COR-L47 (cell line): ENCODE measurements at regions not wholly inside any gene's neighbourhood (a gene's known extent, or its start where the extent isn't known, plus 50 kb on each side); places are given as distances from the start of the nearest gene placed in this dataset.

Source experiments
- DNase-seq: peaks from one replicate; lab custom pipeline; 2025; lab: John Stamatoyannopoulos, UW

DNA sequence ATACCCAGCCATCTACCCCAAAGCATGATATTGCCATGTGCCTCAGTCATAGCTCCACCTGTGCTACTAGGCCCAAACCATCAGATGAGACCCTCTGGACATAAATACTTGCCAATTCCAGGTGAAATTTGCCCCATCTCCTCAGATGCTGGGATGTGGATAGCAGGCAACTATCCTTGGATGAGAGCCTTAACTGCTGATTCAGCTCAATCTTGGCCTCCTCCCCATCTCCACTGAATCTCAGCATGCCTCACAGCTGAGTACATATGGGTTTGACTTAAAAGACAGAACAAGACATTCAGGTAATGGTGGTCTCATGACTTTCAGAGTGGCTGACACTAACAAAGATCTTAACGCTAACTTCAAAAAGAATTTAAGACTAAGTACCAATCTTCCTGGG, 50.8 kb upstream of the KLHL13 start:
- no peak for DNase-seq

GRCh38 chrX:118171356-118171755, 54.7 kb upstream of the KLHL13 start:
- DNase-seq, result no peak

DNA sequence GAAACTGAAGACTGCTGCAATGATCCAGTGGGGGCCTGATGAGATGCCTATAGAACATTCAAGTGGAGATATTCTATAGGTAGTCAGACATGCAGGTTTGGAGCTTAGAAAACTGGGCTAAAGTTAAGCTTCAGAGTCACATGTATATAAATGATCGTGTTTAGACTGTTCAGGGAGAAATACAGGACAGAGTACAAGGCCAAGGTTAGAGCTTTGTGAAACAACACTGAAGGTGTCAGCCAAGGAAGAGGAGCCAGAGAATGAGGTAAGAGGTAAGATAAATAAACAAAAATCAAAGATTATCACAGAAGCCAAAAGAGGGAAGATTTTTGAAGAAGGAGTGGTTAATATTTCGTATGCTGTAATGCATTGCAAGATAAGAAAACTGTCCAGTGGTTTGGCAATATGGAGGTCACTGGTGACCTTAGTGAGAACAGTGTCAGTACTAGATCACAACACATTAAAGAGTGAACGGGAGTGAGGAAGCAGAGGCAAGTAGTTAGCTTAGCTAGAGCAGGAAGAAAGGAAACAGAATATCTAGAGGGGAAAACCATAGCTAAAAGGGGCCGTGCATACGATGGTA, 58.0 kb upstream of the KLHL13 start:
- no peak for DNase-seq

DNA sequence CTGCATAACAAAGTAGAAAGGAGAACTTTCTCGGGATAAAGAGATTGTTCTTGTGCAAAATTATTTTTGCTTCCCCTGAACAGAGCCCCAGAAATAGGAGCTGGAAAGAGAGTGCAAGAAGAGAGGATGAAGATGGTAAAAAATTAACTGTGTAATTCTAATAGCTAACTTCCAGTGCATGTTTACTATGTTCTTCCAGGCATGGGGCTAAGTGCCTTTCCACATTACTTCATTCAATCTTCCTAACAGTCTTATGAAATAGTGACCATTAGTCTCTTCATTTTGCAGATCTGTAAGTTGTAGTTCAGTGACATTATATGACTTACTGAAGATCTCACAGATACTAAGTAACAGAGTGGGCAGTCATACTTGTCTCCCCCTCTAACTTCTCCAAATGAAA, 61.1 kb upstream of the KLHL13 start:
- DNase-seq, result no peak

- no peak for DNase-seq
Measured at GRCh38 chrX:118178450-118178849, 61.8 kb upstream of the KLHL13 start.

- no peak for DNase-seq
Measured at GRCh38 chrX:118179161-118179560, 62.6 kb upstream of the KLHL13 start.

- DNase-seq, result no peak
Measured at GRCh38 chrX:118179718-118180117, 63.1 kb upstream of the KLHL13 start.

DNA sequence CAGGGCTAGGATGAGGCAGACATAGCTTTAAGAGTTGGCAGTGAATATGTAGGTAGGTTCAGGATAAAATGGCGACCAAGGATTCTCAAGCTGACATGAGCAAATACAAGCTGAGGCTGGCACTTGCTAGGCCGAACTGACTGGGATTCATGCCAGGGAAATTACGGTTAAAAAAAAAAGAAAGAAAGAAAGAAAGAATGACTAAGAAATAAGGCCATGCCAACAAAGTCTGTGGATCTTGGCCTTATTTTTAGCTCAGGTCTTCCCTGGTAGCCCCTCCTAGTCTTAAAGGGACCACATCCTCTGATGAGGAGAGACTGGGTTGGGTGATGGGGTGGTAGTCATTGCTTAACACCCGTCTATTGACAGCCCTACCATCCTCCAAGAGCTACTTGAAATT, 64.4 kb upstream of the KLHL13 start:
- DNase-seq, result no peak

DNA sequence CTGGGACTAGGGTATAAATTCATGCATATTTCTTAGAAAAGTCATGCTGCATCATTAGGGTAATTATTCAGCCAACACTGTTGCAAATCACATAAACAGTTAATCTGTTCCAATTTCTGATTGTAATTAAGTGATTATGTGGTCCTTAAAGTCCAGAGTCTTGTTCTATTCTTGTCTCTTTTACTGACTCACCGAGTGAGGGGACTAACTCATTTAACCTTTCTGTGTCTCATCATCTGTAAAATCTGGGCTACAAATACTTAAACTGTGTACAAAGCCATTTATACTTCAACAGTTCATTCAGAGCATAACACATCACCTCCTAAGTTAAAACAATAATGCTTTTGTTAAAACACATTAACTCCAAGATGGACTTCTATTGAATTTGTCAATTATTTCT, 65.4 kb upstream of the KLHL13 start:
- no peak for DNase-seq

DNA sequence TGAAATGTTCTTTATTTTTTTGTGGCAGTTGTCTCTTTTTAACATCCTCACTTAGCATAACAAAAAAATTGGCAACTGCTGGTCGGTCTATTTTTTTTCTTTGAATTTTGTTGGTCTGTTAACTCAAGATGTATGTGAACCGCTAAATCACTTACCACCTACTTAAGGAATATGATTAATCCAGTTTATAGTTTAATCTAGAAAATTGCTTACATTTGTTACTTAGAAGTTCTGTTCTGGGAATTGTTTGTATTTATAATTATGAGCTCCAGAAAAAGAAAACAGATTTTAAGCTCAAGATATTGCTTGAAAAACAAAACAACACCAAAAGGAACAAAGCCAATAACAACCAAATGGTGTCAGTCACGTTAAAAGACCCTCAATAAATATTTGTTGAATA, 66.1 kb upstream of the KLHL13 start:
- DNase-seq, result no peak

- no peak for DNase-seq
Measured at GRCh38 chrX:118183606-118184005, 67.0 kb upstream of the KLHL13 start.

DNA sequence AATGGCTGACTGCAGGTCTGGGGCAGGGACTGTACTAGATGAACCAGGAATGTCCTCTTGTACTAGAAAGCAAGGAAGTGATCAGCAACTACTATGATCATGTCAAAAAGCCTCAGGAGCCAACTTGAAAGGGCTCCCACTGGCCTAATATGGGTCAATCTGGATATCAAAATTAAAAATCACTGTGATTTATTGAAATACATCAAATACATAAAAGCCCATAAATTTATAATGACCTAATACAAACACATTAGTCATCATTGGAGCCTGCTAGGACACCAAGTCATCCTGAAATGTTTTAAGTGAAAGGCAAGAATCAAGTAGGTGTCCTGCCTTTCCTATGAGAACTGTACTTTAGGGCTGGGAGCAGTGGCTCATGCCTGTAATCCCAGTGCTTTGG, 70.5 kb upstream of the KLHL13 start:
- DNase-seq, result no peak

DNA sequence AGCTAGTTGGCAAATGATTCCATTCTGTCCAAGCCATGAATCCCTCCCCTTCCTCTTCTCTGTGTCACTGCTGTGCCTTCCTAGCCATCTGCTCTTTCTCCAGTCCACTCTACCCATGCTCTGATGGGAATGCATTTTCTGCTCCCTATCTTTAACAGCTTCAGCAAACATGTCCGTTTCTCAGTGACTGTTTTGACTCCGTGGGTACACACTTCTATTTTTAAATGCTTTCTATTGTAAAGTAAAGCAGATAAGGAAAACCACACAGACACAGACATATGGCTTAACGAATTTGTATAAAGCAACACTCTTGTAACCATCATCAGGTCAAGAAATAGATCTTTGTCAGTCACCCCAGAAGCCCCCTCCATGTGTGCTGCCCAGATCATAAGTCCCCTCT, 72.4 kb upstream of the KLHL13 start:
- DNase-seq, result no peak

- no peak for DNase-seq
Measured at GRCh38 chrX:118189628-118190027, 73.0 kb upstream of the KLHL13 start.

DNA sequence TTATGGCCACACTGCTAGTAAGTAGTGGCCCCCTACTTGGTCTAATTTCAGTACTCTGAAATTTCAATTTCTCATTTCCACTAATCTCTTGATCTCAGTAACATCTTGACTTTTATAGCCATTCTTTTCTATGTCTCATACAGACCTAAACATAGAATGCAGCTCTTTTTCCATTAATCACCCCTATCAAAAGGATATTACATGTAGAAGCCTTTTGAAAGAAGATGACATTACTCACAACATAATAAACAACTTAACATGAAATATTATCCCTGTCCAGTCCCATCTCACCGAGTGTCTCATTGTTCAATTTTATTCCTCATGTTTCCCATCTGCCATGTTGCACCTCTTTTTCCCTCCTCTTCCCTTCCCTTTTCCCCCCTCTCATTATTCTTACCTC, 81.1 kb upstream of the KLHL13 start:
- no peak for DNase-seq

GRCh38 chrX:118198577-118198976, 82.0 kb upstream of the KLHL13 start:
- DNase-seq, result no peak

DNA sequence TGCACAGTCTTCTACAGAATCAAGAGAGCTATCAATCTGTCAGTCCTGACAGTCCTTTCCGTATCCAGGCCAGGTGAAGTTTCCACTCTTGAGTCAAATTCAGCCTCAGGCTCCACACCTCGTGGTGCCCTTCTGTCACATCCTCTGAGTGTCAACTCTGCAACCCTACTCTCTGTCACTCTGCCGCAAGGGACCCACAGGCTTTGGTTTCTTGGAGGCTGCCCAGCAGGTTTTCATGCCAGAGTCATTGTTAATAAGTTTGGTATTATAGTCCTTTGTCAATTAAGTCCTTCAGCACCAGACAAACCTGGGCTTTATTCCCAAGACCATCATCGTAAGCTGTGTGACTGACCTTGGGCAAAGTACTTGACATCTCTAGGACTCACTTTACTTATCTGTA, 83.4 kb upstream of the KLHL13 start:
- no peak for DNase-seq

- DNase-seq, result no peak
Measured at GRCh38 chrX:118205421-118206395, 89.1 kb upstream of the KLHL13 start.

- DNase-seq, result no peak
Measured at GRCh38 chrX:118207831-118208453, 91.3 kb upstream of the KLHL13 start.

GRCh38 chrX:118208481-118208880, 91.9 kb upstream of the KLHL13 start:
- DNase-seq, result no peak

- DNase-seq, result no peak
Measured at GRCh38 chrX:118211891-118212816, 95.5 kb upstream of the KLHL13 start.

DNA sequence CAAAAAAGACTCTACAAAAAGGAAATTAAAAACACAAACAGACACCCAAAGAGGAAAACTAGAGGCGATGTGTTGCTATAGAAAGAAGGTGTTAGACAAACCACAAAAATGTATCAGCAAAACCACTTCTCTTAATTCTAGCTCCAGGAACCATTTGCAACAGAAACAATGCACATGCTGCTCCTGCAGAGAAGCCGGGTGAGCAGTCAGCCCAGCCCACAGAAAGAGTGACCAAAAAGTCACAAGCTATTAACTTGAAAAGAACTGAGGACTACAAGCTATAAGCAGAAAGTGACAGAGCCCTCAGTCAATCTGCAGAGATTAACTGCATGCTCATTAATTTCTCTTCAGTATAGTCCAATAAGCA, 96.2 kb upstream of the KLHL13 start:
- no peak for DNase-seq
